NCI-H345 treated with DMSO at 0.1 percent for 48 hours (cell line): ENCODE measurements at regions not wholly inside any gene's neighbourhood (a gene's known extent, or its start where the extent isn't known, plus 50 kb on each side); places are given as distances from the start of the nearest gene placed in this dataset.
A peak's percentile ranks its signal among the peaks of the same experiment; 100 is the strongest.
"Not testable (repeated sequence)": the region's sequence is repeated elsewhere in the genome, so short reads cannot be mapped to it uniquely, and the experiment has no call there.

ENCODE experiments used
- DNase-seq: peaks from one replicate; lab custom pipeline; 2025; ENCODE audit not compliant: unreplicated experiment; lab: John Stamatoyannopoulos, UW

GRCh38 chr13:90846936-90847335 is 500.6 kb upstream of the MIR17HG start:
- no peak for DNase-seq

GRCh38 chr13:90853666-90854065 is 493.8 kb upstream of the MIR17HG start:
- not testable (repeated sequence) for DNase-seq

DNA sequence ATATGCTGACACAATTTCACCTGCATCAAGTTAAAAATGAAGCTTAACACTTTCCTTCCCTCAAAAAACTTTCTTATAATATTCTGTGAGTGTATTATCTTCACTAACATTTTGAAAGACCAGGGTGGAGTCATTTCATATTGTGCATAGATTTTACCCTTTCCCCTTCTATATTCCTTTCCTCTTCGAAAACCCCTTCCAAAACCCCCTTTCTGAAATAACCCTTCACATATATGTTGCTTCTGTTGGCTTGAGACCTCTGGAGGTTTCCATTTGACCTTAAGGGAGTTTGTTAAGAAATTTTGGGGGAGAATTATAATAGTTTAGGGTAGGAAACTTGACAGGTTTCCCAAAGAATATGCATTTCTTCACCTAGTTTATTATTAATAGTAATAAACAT is 489.6 kb upstream of the MIR17HG start:
- no peak for DNase-seq

- no peak for DNase-seq
Observed at GRCh38 chr13:90866006-90866405, 481.5 kb upstream of the MIR17HG start.

DNA sequence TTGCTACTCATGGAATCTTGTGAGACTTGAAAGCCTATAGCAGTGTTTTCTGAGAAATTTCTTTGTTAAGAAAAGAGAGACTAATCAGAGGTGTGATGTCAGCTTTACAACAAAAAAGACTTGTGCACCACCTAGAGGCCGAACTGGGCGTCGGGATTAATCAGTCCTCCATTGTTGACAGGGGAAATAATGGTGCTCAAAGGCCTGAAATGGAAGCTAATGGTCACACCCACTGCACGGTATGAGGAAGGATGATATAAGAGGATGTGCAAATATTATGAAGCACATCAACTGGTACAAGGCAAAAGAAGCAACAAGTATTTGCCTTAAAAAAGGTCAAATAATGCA is 480.2 kb upstream of the MIR17HG start:
- DNase-seq: peak; percentile 50

DNA sequence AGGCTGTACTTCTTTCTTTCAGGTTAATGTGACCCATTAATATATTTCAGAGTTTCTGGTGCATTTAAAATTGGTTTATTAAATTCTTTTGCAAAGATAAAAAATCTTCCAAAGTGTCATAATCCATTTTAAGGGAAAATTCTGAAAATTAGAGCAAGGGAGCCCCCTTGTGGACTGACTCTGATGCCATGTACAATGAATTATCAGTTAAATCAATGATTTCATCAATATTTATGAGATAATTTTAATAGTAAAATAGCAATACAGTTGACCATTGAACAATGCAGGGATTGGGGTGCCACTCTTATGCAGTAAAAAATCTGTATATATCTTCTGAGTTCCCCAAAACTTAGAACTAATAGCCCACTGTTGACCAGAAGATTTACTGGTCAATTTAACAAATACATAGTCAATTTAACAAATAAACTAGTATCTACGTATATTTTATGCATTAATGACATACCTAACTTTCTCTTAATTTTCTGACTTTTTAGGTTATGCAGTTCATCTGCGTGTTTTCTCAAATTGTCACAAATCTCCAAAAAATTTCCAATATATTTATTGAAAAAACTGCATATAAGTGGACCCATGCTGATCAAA is 479.1 kb upstream of the MIR17HG start:
- no peak for DNase-seq

- no peak for DNase-seq
Observed at GRCh38 chr13:90869580-90869979, 477.9 kb upstream of the MIR17HG start.

- DNase-seq: no peak
Observed at GRCh38 chr13:90872491-90873025, 474.9 kb upstream of the MIR17HG start.

DNA sequence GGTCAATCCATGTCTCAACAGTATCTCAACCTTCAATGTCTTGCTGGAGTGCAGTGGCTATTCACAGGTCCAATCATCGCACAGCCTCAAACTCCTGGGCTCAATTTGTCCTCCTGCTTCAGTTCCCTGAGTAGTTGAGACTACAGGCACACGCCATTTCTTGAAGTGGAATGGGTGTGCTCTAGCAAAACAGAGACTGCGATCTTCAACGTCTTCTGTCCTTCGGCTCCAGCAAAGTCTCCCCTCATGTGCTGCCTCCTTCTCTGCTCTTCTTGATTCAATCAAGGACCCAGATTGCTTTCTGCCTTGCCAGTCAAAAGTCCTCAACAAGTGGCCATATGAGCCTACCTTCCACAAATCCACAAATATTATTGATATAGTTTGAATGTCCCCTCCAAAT is 466.7 kb upstream of the MIR17HG start:
- DNase-seq: no peak

DNA sequence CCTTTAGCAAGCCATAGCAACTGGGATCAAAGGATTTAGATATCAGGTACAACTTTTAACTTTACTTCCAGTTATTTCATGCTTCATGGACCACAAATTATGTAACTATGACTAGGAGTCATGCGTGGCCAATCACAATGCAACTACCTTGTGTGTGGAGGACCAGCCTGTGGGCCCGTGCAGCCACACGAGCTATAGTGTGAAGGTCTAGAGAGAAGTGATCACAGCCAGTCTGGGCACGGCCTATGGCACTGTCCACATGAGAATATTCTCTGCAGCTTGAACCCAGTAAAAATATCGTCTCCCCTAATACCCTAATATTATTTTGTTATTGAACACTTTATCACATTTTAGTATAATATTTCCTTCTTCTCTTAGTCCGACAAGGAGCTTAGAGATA is 464.9 kb upstream of the MIR17HG start:
- DNase-seq: no peak

GRCh38 chr13:90883592-90883991 is 463.9 kb upstream of the MIR17HG start:
- no peak for DNase-seq

DNA sequence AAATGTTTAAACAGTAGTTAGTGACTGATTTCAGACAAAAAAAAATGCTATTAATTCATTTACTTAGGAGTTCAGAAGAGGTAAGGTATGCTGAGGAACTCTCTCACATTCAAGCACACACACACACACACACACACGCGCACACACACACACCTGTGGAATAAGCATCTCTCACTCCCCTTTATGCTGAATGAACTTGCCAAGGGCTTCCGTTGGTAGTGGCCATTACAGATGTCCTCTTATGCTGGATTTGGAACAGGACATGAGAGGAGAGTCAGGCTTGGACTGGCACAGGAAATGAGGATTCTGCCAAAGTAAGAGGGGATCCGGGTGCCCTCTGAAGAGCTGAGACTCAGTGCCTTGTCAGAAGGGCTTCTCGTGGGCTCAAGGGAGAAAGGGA is 463.4 kb upstream of the MIR17HG start:
- no peak for DNase-seq

GRCh38 chr13:90889906-90890834 is 457.3 kb upstream of the MIR17HG start:
- DNase-seq: no peak

GRCh38 chr13:90891329-90891728 is 456.2 kb upstream of the MIR17HG start:
- no peak for DNase-seq

DNA sequence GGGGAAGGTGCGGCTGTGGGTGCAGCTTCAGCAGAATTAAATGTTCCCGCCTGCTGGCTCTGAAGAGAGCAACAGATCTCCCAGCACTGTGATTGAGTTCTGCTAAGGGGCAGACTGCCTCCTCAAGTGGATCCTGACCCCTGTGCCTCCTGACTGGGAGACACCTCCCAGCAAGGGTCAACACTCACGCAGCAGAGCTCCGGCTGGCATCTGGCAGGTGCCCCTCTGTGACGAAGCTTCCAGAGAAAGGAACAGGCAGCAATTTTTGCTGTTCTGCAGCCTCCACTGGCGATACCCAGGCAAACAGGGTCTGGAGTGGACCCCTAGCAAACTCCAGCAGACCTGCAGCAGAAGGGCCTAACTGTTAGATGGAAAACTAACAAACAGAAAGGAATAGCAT is 454.3 kb upstream of the MIR17HG start:
- DNase-seq: not testable (repeated sequence)

GRCh38 chr13:90896002-90896401 is 451.5 kb upstream of the MIR17HG start:
- no peak for DNase-seq

DNA sequence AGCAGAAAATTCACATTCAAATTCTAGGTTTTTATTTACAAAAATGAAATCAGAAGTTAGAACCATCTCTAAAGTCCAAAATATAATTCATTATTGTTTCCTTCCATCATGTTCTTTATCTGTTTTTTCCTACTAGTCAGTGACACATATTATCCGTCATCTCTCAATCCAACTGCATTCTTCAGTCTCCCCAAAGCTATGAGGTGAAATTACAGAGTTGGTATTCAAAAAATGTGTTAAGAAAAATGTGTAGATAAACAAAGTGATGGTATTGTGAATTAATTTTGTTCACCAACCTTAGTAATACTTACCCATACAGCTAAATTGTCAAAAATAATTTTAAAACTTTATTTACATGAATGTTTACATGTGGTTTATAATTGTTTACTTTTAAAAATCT is 448.7 kb upstream of the MIR17HG start:
- no peak for DNase-seq

DNA sequence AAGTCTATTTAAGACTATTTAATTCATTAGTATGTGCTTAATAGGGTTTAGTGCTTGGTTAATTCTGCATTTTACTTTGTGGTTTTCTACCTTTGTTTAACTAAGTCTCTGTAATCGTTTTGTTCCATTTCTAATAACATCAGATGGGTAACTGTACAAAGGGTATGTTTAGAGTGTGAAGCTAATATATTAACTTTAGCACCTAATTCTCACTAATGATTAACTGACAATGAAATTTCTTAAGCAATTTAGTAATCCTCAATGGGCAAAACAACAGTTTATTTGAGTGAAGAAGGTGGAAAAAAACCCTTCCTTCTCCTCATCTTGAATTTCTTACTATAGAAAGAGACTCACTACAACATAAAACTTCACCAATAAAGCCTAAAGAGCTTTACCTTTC is 448.1 kb upstream of the MIR17HG start:
- no peak for DNase-seq

- DNase-seq: no peak
Observed at GRCh38 chr13:90902255-90902654, 445.2 kb upstream of the MIR17HG start.

- DNase-seq: no peak
Observed at GRCh38 chr13:90906554-90906953, 440.9 kb upstream of the MIR17HG start.

GRCh38 chr13:90908792-90909191 is 438.7 kb upstream of the MIR17HG start:
- DNase-seq: no peak

GRCh38 chr13:90910018-90910639 is 437.4 kb upstream of the MIR17HG start:
- no peak for DNase-seq
